Aorta (tissue), 5 donors: ENCODE measurements at regions not wholly inside any gene's neighbourhood (a gene's known extent, or its start where the extent isn't known, plus 50 kb on each side); places are given as distances from the start of the nearest gene placed in this dataset.

Source experiments
- ATAC-seq: fragments of 200-7000 bp; cut with Tn5 transposase; one replicate; pipeline ENCODE4 v1.9.1; 2022; ENCODE audit warnings: moderate library complexity; ENCODE audit not compliant: low FRiP score
- DNase-seq, 2 donors: peaks; one replicate each; pipeline ENCODE4 v3.0.0-alpha.2; 2020
- H3K27ac ChIP-seq, 2 donors: one replicate each; pipeline ENCODE4 v1.5.1; 2013; ENCODE audit warnings: low read length in 2 of 2, mild to moderate bottlenecking in 2 of 2, moderate library complexity in 2 of 2, control low read depth in 1 of 2, inconsistent platforms in 1 of 2, low read depth in 1 of 2
- H3K27me3 ChIP-seq, 2 donors: one replicate each; pipeline ENCODE4 v1.6.1; 2013; ENCODE audit warnings: control low read depth in 1 of 2, low read length in 1 of 2, mild to moderate bottlenecking in 1 of 2, moderate library complexity in 1 of 2; ENCODE audit not compliant: insufficient read depth in 2 of 2, control insufficient read depth in 1 of 2
- H3K36me3 ChIP-seq, 2 donors: one replicate each; pipeline ENCODE4 v1.6.1; 2013; ENCODE audit warnings: control low read depth in 1 of 2, low read length in 1 of 2, mild to moderate bottlenecking in 1 of 2; ENCODE audit not compliant: insufficient read depth in 2 of 2, control insufficient read depth in 1 of 2
- H3K4me1 ChIP-seq, 2 donors: one replicate each; pipeline ENCODE4 v1.6.1; 2013; ENCODE audit warnings: low read length in 2 of 2, control low read depth in 1 of 2, mild to moderate bottlenecking in 1 of 2, moderate library complexity in 1 of 2; ENCODE audit not compliant: insufficient read depth in 2 of 2, control insufficient read depth in 1 of 2
- H3K4me3 ChIP-seq, 2 donors: one replicate each; pipeline ENCODE4 v1.5.1; 2013; ENCODE audit warnings: low read length in 2 of 2, control low read depth in 1 of 2, mild to moderate bottlenecking in 1 of 2
- H3K9me3 ChIP-seq: one replicate; pipeline ENCODE4 v1.6.1; 2013; ENCODE audit warnings: mild to moderate bottlenecking, low read length; ENCODE audit not compliant: control insufficient read depth
- WGBS, 2 donors: extraction: QIAGEN DNeasy Blood & Tissue Kit; methylation state at CpG; one replicate each; pipeline ENCODE4 v1.1.7; 2013; 5-methylcytosine and 5-hydroxymethylcytosine counted together
- intact Hi-C, 2 donors: fragments of 100-400 bp; cut with DNase I; formaldehyde crosslinking; loops; one replicate each; pipeline versions ENCODE4 v1.14.2 to v1.15.0; 2022
- donor health status: healthy with polysubstance abuse.
- donor health status: Bipolar disorder and iron deficiency.
- donor health status: DM: no; HTN: no; CAD: no.
- donor health status: DM: no; HTN: no; CAD: no.
- donor health status: DM: yes; HTN: yes; CAD: no.

GRCh38 chr9:82154573-82154972, 166.0 kb downstream of the SPATA31D1 start:
- intact Hi-C loops = no loop called here
- no peak overlapping the region for H3K27ac ChIP-seq
- H3K9me3 ChIP-seq = no peaks in the 10 kb centered on the region
- ATAC-seq (no peak), DNase-seq (no peak)
- 87 to 90% methylated on average over 2 of the region's 2 CpGs for WGBS, 2 donors
- H3K4me3 ChIP-seq = no peak overlapping the region
- H3K36me3 ChIP-seq = no peaks in the 10 kb centered on the region
- H3K4me1 ChIP-seq = no peaks in the 10 kb centered on the region
- no peaks in the 10 kb centered on the region for H3K27me3 ChIP-seq

GRCh38 chr9:82161876-82162275, 173.3 kb downstream of the SPATA31D1 start:
- intact Hi-C loops = no loop called here
- no peaks in the 10 kb centered on the region for H3K36me3 ChIP-seq
- H3K27ac ChIP-seq = no peak overlapping the region
- H3K9me3 ChIP-seq = no peaks in the 10 kb centered on the region
- ATAC-seq = no peak
- H3K27me3 ChIP-seq = no peaks in the 10 kb centered on the region
- no peak overlapping the region for H3K4me3 ChIP-seq
- H3K4me1 ChIP-seq = no peaks in the 10 kb centered on the region
- DNase-seq = no peak
- 86 to 90% methylated on average over 3 of the region's 3 CpGs for WGBS, 2 donors

GRCh38 chr9:82164159-82164558, 175.6 kb downstream of the SPATA31D1 start:
- Histone ChIP-seq H3K9me3 (no peaks in the 10 kb centered on the region), H3K4me1 (no peaks in the 10 kb centered on the region), H3K27ac (no peak overlapping the region), H3K36me3 (no peaks in the 10 kb centered on the region), H3K4me3 (no peak overlapping the region), H3K27me3 (no peaks in the 10 kb centered on the region)
- 96 to 99% methylated on average over 2 of the region's 2 CpGs for WGBS, 2 donors
- DNase-seq (no peak), ATAC-seq (no peak)
- intact Hi-C loops = no loop called here

GRCh38 chr9:82167296-82167695, 178.7 kb downstream of the SPATA31D1 start:
- Histone ChIP-seq H3K36me3 (no peaks in the 10 kb centered on the region), H3K27me3 (no peaks in the 10 kb centered on the region), H3K27ac (no peak overlapping the region), H3K9me3 (no peaks in the 10 kb centered on the region), H3K4me3 (no peak overlapping the region), H3K4me1 (no peaks in the 10 kb centered on the region)
- ATAC-seq (no peak), DNase-seq (no peak)
- 66 to 71% methylated on average over 4 of the region's 4 CpGs for WGBS, 2 donors
- intact Hi-C loops = no loop called here

GRCh38 chr9:82168585-82168984, 180.0 kb downstream of the SPATA31D1 start:
- 89 to 91% methylated on average over 3 of the region's 3 CpGs for WGBS, 2 donors
- no peaks in the 10 kb centered on the region for H3K36me3 ChIP-seq
- intact Hi-C loops = no loop called here
- ATAC-seq (no peak), DNase-seq (no peak)
- H3K4me3 ChIP-seq = no peak overlapping the region
- no peak overlapping the region for H3K27ac ChIP-seq
- no peaks in the 10 kb centered on the region for H3K27me3 ChIP-seq
- no peaks in the 10 kb centered on the region for H3K4me1 ChIP-seq
- no peaks in the 10 kb centered on the region for H3K9me3 ChIP-seq

- 71 to 72% methylated on average over 3 of the region's 3 CpGs for WGBS, 2 donors
- H3K36me3 ChIP-seq = no peaks in the 10 kb centered on the region
- intact Hi-C loops = no loop called here
- no peak for ATAC-seq
- H3K27ac ChIP-seq = no peak overlapping the region
- H3K9me3 ChIP-seq = no peaks in the 10 kb centered on the region
- H3K27me3 ChIP-seq = no peaks in the 10 kb centered on the region
- no peaks in the 10 kb centered on the region for H3K4me1 ChIP-seq
- no peak for DNase-seq
- H3K4me3 ChIP-seq = no peak overlapping the region
These were observed 182.3 kb downstream of the SPATA31D1 start for GRCh38 chr9:82170866-82171265.

- Histone ChIP-seq H3K36me3 (no peaks in the 10 kb centered on the region), H3K9me3 (no peaks in the 10 kb centered on the region), H3K27me3 (no peaks in the 10 kb centered on the region), H3K4me3 (no peak overlapping the region), H3K27ac (no peak overlapping the region), H3K4me1 (no peaks in the 10 kb centered on the region)
- DNase-seq = no peak
- no peak for ATAC-seq
- WGBS, 2 donors = 93 to 97% methylated on average over 3 of the region's 3 CpGs
- intact Hi-C loops = no loop called here
These were observed 182.7 kb downstream of the SPATA31D1 start for GRCh38 chr9:82171271-82171670.

- DNase-seq (no peak), ATAC-seq (no peak)
- no peaks in the 10 kb centered on the region for H3K27me3 ChIP-seq
- no peak overlapping the region for H3K27ac ChIP-seq
- H3K9me3 ChIP-seq = no peaks in the 10 kb centered on the region
- no peaks in the 10 kb centered on the region for H3K36me3 ChIP-seq
- no peaks in the 10 kb centered on the region for H3K4me1 ChIP-seq
- intact Hi-C loops = no loop called here
- 95 to 96% methylated on average over 1 of the region's 1 CpG for WGBS, 2 donors
- H3K4me3 ChIP-seq = no peak overlapping the region
These were observed 192.1 kb downstream of the SPATA31D1 start for GRCh38 chr9:82180711-82181110.

- intact Hi-C loops = no loop called here
- DNase-seq (no peak), ATAC-seq (no peak)
- Histone ChIP-seq H3K36me3 (no peaks in the 10 kb centered on the region), H3K27ac (no peak overlapping the region), H3K27me3 (no peaks in the 10 kb centered on the region), H3K4me3 (no peak overlapping the region), H3K9me3 (no peaks in the 10 kb centered on the region), H3K4me1 (no peaks in the 10 kb centered on the region)
These were observed 194.7 kb downstream of the SPATA31D1 start for GRCh38 chr9:82183181-82183860.
